HEK293T (cell line): ENCODE measurements at regions not wholly inside any gene's neighbourhood (a gene's known extent, or its start where the extent isn't known, plus 50 kb on each side); places are given as distances from the start of the nearest gene placed in this dataset.

Experiments
- CTCF ChIA-PET: fragments of 350-600 bp; formaldehyde crosslinking; extraction: SDS; loops from one replicate; lab custom pipeline; 2021; ENCODE audit warnings: antibody characterized with exemption, inconsistent platforms; lab: Yijun Ruan, JAX
- POLR2A ChIA-PET: fragments of 350-600 bp; formaldehyde crosslinking; extraction: SDS; loops from one replicate; lab custom pipeline; 2020; ENCODE audit warnings: antibody characterized with exemption, inconsistent platforms; lab: Yijun Ruan, JAX
- DNase-seq: peaks from one replicate; pipeline ENCODE4 v3.0.0; 2012; ENCODE audit warnings: mixed read lengths; ENCODE audit errors: extremely low spot score
- ARNT ChIP-seq: fragments of 450-650 bp; IDR thresholded peaks from 2 replicates; pipeline ENCODE4 v1.6.1; 2017; ENCODE audit warnings: mild to moderate bottlenecking
- BHLHE40 ChIP-seq: fragments of 450-650 bp; IDR thresholded peaks from 2 replicates; pipeline ENCODE4 v1.6.1; 2016; ENCODE audit warnings: mild to moderate bottlenecking, moderate library complexity, borderline replicate concordance
- CTBP1 ChIP-seq: fragments of 450-650 bp; IDR thresholded peaks from 2 replicates; pipeline ENCODE4 v1.6.1; 2016; ENCODE audit warnings: borderline replicate concordance
- ELF4 ChIP-seq: fragments of 450-650 bp; IDR thresholded peaks from 2 replicates; pipeline ENCODE4 v1.6.1; 2017; ENCODE audit warnings: antibody characterized with exemption
- FOXA1 ChIP-seq: fragments of 450-650 bp; IDR thresholded peaks from 2 replicates; pipeline ENCODE4 v1.6.1; 2016; ENCODE audit warnings: mild to moderate bottlenecking
- FOXK2 ChIP-seq: fragments of 450-650 bp; IDR thresholded peaks from 2 replicates; pipeline ENCODE4 v1.6.1; 2016; ENCODE audit warnings: mild to moderate bottlenecking
- FOXM1 ChIP-seq: fragments of 450-650 bp; IDR thresholded peaks from 2 replicates; pipeline ENCODE4 v1.6.1; 2017; ENCODE audit warnings: mild to moderate bottlenecking, borderline replicate concordance
- HDGF ChIP-seq: fragments of 450-650 bp; IDR thresholded peaks from 2 replicates; pipeline ENCODE4 v1.6.1; 2017; ENCODE audit warnings: antibody characterized with exemption, borderline replicate concordance
- L3MBTL2 ChIP-seq: fragments of 450-650 bp; conservative IDR thresholded peaks from 2 replicates; pipeline ENCODE4 v1.6.1; 2016; ENCODE audit warnings: mild to moderate bottlenecking
- LEF1 ChIP-seq: fragments of 450-650 bp; IDR thresholded peaks from 2 replicates; pipeline ENCODE4 v1.6.1; 2017; ENCODE audit warnings: mild to moderate bottlenecking, borderline replicate concordance
- NFRKB ChIP-seq: fragments of 450-650 bp; IDR thresholded peaks from 2 replicates; pipeline ENCODE4 v1.6.1; 2016; ENCODE audit warnings: mild to moderate bottlenecking, moderate library complexity
- SP1 ChIP-seq: fragments of 450-650 bp; IDR thresholded peaks from 2 replicates; pipeline ENCODE4 v1.6.1; 2017
- SUZ12 ChIP-seq: fragments of 450-650 bp; IDR thresholded peaks from 2 replicates; pipeline ENCODE4 v1.6.1; 2016; ENCODE audit warnings: mild to moderate bottlenecking
- TARDBP ChIP-seq: fragments of 450-650 bp; IDR thresholded peaks from 2 replicates; pipeline ENCODE4 v1.6.1; 2016
- ZNF384 ChIP-seq: fragments of 450-650 bp; IDR thresholded peaks from 2 replicates; pipeline ENCODE4 v1.6.1; 2016
- TF ChIP-seq, protein P1 (sequence below): fragments of 450-650 bp; IDR thresholded peaks from 2 replicates; pipeline ENCODE4 v1.6.1; 2016

DNA sequence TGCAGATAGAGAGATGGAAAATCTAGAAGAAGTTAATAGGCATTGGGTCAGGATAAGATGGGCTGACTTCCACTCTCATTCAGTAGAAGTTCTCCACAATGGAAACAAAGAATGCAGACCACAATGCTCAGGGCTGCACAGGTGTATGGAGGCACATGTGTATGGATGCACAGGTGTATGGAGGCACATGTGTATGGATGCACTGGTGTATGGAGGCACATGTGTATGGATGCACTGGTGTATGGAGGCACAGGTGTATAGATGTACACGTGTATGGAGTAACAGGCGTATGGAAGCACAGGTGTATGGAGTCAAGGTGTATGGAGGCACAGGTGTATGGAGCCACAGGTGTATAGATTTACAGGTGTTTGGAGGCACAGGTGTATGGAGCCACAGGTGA is 285.7 kb upstream of the PPP2R2D start:
- TF ChIP-seq, protein P1, sequence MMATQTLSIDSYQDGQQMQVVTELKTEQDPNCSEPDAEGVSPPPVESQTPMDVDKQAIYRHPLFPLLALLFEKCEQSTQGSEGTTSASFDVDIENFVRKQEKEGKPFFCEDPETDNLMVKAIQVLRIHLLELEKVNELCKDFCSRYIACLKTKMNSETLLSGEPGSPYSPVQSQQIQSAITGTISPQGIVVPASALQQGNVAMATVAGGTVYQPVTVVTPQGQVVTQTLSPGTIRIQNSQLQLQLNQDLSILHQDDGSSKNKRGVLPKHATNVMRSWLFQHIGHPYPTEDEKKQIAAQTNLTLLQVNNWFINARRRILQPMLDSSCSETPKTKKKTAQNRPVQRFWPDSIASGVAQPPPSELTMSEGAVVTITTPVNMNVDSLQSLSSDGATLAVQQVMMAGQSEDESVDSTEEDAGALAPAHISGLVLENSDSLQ, result no peak
- TF ChIP-seq ARNT, result no peak
- no peak for TF ChIP-seq HDGF
- TF ChIP-seq BHLHE40, result no peak
- no peak for TF ChIP-seq FOXM1
- no peak for TF ChIP-seq CTBP1
- no peak for TF ChIP-seq FOXK2
- TF ChIP-seq ZNF384, result no peak
- TF ChIP-seq NFRKB, result no peak
- TF ChIP-seq FOXA1, result no peak
- no peak for TF ChIP-seq SP1
- no peak for TF ChIP-seq LEF1
- TF ChIP-seq SUZ12, result no peak
- no peak for TF ChIP-seq L3MBTL2
- POLR2A ChIA-PET, result no interaction called here
- no peak for DNase-seq
- CTCF ChIA-PET, result no interaction called here

DNA sequence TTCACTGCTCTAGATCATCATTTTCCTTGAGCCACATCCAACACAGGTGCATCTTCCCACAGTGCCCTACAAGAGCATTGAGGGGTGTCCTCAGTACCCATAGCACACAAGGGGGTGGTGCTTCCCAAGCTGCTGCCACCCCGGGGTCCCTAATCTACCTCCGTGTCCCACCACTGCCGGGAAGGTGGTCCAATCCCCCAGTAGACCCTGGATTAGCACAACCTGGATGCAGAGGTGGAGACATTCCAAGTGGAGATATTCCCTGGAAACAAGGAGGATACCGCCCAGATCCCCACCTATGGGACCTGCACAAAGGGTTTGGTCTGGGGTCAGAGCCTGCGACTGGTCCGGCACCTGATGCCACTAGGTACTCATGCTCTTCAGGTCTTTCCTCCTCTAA is 284.8 kb upstream of the PPP2R2D start:
- TF ChIP-seq, protein P1, result no peak
- TF ChIP-seq FOXA1 (no peak), FOXM1 (no peak), CTBP1 (no peak), ARNT (no peak), SP1 (no peak), ELF4 (no peak), L3MBTL2 (no peak), HDGF (no peak), ZNF384 (no peak), FOXK2 (no peak), SUZ12 (no peak), LEF1 (no peak), BHLHE40 (no peak), NFRKB (no peak), TARDBP (no peak)
- ChIA-PET POLR2A (no interaction called here), CTCF (no interaction called here)
- no peak for DNase-seq

DNA sequence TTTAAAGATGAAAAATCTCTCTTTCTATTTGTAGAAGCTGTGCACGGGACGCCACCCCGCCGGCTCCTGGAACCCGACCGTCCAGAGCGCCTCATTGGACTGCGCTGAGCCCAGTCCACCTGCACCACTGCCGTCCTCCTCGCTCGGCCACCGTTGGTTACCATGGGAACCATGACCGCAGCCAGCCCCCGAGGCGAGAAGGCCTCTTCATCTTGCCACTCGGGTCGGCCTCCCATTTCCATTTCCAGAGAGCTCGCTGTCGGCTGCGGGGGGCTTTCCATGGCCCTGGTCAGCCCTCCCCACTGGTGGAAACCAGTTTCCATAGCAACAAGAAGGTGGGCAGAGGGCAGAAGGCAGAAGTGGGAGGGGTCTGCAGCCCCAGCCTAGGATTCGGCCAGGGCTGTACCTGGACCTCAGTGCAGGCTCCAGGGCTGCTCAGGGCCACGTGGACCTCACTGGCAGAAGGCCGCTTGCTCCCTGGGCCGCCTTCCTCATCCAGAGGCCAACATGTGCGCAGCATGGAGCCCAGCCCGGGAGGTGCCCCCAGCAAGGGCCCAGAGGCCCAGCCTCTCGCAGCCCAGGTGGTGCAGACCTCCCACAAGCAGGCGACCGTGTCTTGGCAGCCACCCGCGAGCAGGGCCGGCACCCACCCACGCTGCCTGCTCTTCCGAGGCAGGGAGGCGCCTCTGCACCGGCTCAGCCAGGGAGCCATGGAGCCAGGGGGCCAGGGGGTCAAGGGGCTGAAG is 283.5 kb upstream of the PPP2R2D start:
- POLR2A ChIA-PET, result no interaction called here
- TF ChIP-seq LEF1 (no peak), HDGF (no peak), FOXM1 (no peak), L3MBTL2 (no peak), BHLHE40 (no peak), TARDBP (no peak), FOXK2 (no peak), CTBP1 (no peak)
- TF ChIP-seq, protein P1, result no peak
- no peak for DNase-seq
- CTCF ChIA-PET, result no interaction called here

DNA sequence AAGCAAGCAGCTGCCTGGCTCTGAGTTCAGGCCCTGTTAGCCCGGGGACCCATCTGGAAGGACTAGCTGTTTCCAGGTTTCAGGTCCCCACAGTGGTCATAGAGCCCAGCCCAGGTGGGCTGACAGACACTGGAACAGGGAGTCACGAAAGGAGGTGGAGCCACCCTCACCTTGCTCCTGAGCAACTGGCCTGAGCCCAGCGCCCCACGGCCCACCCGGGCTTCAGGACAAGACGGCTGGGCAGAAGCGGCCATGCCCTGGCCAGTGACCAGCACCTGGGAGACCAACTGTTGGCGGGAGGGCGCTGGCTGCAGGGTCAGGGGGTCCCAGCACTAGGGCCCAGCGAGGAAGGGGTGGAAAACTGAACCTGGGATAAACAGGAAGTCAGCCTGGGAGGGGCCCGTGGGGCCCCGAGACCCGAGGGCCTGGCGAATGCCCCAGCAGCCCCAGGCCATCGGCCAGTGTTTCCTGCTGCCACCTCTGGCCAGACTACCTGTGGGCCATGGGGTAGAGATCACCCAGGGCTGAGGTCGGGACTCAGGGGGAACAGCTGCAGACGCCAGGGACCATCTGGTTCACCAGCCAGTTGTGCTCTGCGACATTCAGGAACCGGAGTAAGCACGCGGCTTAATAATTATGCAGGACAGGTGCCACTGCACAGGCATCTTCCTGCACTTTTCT is 282.1 kb upstream of the PPP2R2D start:
- no peak for TF ChIP-seq TARDBP
- TF ChIP-seq BHLHE40, result no peak
- no peak for TF ChIP-seq HDGF
- TF ChIP-seq, protein P1, result no peak
- no peak for DNase-seq
- ChIA-PET POLR2A (no interaction called here), CTCF (no interaction called here)

DNA sequence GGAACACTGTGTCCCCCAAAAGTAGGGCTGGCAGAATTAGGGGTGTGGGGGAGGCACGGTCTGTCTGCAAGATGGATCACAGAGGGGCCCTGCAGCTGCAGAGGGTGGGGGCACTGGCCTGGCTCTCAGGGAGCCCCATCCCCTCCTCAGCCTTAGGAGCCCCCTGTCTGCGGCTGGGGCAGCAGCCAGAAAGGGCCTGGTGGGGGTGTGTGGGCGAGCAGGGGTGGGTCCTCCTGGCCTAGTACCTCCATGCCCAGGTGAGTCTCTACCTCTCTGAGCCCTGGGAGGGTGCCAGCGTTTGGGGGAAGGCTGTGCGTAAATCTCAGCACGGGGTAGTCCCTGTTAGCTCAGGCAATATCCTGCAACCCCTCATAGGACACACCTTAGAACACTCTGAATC is 280.5 kb upstream of the PPP2R2D start:
- POLR2A ChIA-PET, result no interaction called here
- CTCF ChIA-PET, result no interaction called here
- DNase-seq, result no peak
- TF ChIP-seq NFRKB, result no peak
- TF ChIP-seq CTBP1, result no peak
- no peak for TF ChIP-seq FOXA1

DNA sequence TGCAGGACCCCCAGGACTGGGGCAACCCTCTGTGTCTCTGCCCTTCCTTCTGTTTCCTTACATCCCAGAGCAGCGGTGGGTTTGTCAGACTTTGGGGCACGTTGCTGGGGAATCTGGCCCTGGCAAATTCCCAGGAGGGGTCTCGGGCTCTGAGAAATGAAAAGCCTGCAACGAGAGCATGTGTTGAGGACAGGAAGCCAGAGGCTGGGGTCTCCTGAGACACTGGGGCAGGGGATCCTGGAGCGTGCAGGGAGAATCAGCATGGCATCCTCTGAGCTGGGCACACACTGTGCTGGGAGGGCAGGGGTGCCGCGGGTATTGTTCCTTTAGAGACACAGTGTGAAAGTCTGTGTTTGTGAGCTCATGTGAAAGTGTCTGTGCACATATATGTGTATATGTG is 279.9 kb upstream of the PPP2R2D start:
- ChIA-PET CTCF (no interaction called here), POLR2A (no interaction called here)
- TF ChIP-seq SUZ12 (no peak), BHLHE40 (no peak), TARDBP (no peak), FOXM1 (no peak), LEF1 (no peak), SP1 (no peak)
- no peak for DNase-seq
